GM23248 (cell line): ENCODE measurements at regions not wholly inside any gene's neighbourhood (a gene's known extent, or its start where the extent isn't known, plus 50 kb on each side); places are given as distances from the start of the nearest gene placed in this dataset.

Experiments
- EZH2 ChIP-seq: fragments of 200-600 bp; sonication (generic); IDR thresholded peaks from 2 replicates; pipeline ENCODE4 v1.6.1; 2018; ENCODE audit warnings: antibody characterized with exemption, mild to moderate bottlenecking; ENCODE audit not compliant: insufficient read depth, poor library complexity, severe bottlenecking
- EZH2phosphoT487 ChIP-seq: fragments of 200-600 bp; sonication (generic); IDR thresholded peaks from 2 replicates; pipeline ENCODE4 v1.6.1; 2018; ENCODE audit warnings: antibody characterized with exemption, moderate library complexity, mild to moderate bottlenecking, low read depth; ENCODE audit not compliant: insufficient read depth

GRCh38 chr22:27245056-27245455 is 556.5 kb downstream of the MN1 start:
- TF ChIP-seq EZH2 (no peak), EZH2phosphoT487 (no peak)
